Vagina (tissue), 2 donors: ENCODE measurements at regions not wholly inside any gene's neighbourhood (a gene's known extent, or its start where the extent isn't known, plus 50 kb on each side); places are given as distances from the start of the nearest gene placed in this dataset.

Source experiments
- POLR2A ChIP-seq, 2 donors: fragments of 450-650 bp; IDR thresholded peaks; one replicate each; pipeline ENCODE4 v1.6.1; 2017; ENCODE audit warnings: antibody characterized with exemption in 2 of 2, mild to moderate bottlenecking in 2 of 2, moderate library complexity in 2 of 2
- POLR2AphosphoS5 ChIP-seq, 2 donors: sonication (generic); formaldehyde crosslinking; IDR thresholded peaks; one replicate each; pipeline ENCODE4 v1.9.0; 2017; ENCODE audit warnings: antibody characterized with exemption in 2 of 2, mild to moderate bottlenecking in 2 of 2, low read depth in 1 of 2; ENCODE audit not compliant: insufficient read depth in 1 of 2
- TF ChIP-seq, protein P1 (sequence below), 3 experiments: fragments of 450-650 bp in 2 of 3; fragments of 200-600 bp in 1 of 3; sonication (generic) in 1 of 3; IDR thresholded peaks; one replicate each; pipeline ENCODE4 v1.5.1; 2017 to 2019; ENCODE audit warnings: antibody characterized with exemption in 3 of 3, mild to moderate bottlenecking in 2 of 3, moderate library complexity in 2 of 3

DNA sequence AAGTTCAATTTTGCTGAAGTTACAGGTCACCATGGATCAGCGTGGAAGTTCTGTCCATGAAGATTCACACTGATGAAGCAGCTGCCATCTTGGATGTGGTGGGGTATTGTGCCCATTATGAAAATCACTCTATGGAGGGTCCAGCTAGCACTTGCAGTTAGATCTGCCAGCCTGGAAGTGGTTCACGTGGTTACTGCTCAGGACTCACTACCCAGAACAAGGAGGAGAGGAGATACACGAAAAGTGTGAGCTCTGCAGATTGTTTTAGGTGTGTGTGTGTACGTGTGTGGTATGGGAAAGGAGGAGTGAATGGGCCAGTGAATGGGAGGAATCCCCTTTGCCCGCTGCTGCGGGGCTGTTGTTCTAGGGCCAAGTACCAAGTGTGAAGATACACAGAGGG lies 333.4 kb downstream of the MAF start:
- no peak for TF ChIP-seq POLR2AphosphoS5 (IDR thresholded peaks at IDR 0.05; ENCODE audit: insufficient read depth in 1 of 2, low read depth in 1 of 2)
- TF ChIP-seq, protein P1, sequence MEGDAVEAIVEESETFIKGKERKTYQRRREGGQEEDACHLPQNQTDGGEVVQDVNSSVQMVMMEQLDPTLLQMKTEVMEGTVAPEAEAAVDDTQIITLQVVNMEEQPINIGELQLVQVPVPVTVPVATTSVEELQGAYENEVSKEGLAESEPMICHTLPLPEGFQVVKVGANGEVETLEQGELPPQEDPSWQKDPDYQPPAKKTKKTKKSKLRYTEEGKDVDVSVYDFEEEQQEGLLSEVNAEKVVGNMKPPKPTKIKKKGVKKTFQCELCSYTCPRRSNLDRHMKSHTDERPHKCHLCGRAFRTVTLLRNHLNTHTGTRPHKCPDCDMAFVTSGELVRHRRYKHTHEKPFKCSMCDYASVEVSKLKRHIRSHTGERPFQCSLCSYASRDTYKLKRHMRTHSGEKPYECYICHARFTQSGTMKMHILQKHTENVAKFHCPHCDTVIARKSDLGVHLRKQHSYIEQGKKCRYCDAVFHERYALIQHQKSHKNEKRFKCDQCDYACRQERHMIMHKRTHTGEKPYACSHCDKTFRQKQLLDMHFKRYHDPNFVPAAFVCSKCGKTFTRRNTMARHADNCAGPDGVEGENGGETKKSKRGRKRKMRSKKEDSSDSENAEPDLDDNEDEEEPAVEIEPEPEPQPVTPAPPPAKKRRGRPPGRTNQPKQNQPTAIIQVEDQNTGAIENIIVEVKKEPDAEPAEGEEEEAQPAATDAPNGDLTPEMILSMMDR (IDR thresholded peaks at IDR 0.05): no peak
- TF ChIP-seq POLR2A (IDR thresholded peaks at IDR 0.05): no peak
